ENCODE measurements at regions not wholly inside any gene's neighbourhood (a gene's known extent, or its start where the extent isn't known, plus 50 kb on each side); places are given as distances from the start of the nearest gene placed in this dataset.

GRCh38 chr2:226066391-226066790 lies 666.9 kb downstream of the NYAP2 start:
- DNase-seq: no peak

GRCh38 chr2:226064932-226065570 lies 665.5 kb downstream of the NYAP2 start:
- no peak for DNase-seq

GRCh38 chr2:226063704-226064440 lies 664.4 kb downstream of the NYAP2 start:
- no peak for DNase-seq

- DNase-seq: no peak
Measured at GRCh38 chr2:226059961-226060627, 660.6 kb downstream of the NYAP2 start.

- DNase-seq: no peak
Measured at GRCh38 chr2:226057914-226058313, 658.4 kb downstream of the NYAP2 start.

GRCh38 chr2:226057365-226057764 lies 657.9 kb downstream of the NYAP2 start:
- DNase-seq: no peak

- no peak for DNase-seq
Measured at GRCh38 chr2:226052772-226053416, 653.4 kb downstream of the NYAP2 start.

- no peak for DNase-seq
Measured at GRCh38 chr2:226050822-226051221, 651.3 kb downstream of the NYAP2 start.

- no peak for DNase-seq
Measured at GRCh38 chr2:226048611-226049010, 649.1 kb downstream of the NYAP2 start.

GRCh38 chr2:226045080-226045479 lies 645.6 kb downstream of the NYAP2 start:
- DNase-seq: no peak

GRCh38 chr2:226040344-226040900 lies 640.9 kb downstream of the NYAP2 start:
- no peak for DNase-seq

- DNase-seq: no peak
Measured at GRCh38 chr2:226037526-226037925, 638.0 kb downstream of the NYAP2 start.

GRCh38 chr2:226031647-226032501 lies 632.4 kb downstream of the NYAP2 start:
- DNase-seq: no peak

- no peak for DNase-seq
Measured at GRCh38 chr2:226030788-226031646, 631.5 kb downstream of the NYAP2 start.

- DNase-seq: no peak
Measured at GRCh38 chr2:226030369-226030768, 630.9 kb downstream of the NYAP2 start.

GRCh38 chr2:226023946-226024345 lies 624.4 kb downstream of the NYAP2 start:
- DNase-seq: no peak

- DNase-seq: no peak
Measured at GRCh38 chr2:226023383-226023782, 623.9 kb downstream of the NYAP2 start.

GRCh38 chr2:226020956-226021355 lies 621.4 kb downstream of the NYAP2 start:
- DNase-seq: no peak

GRCh38 chr2:226020176-226020575 lies 620.7 kb downstream of the NYAP2 start:
- DNase-seq: no peak

- no peak for DNase-seq
Measured at GRCh38 chr2:226018641-226019040, 619.1 kb downstream of the NYAP2 start.

- DNase-seq: no peak
Measured at GRCh38 chr2:226017537-226017936, 618.0 kb downstream of the NYAP2 start.
